Ishikawa (cell line): ENCODE measurements at regions not wholly inside any gene's neighbourhood (a gene's known extent, or its start where the extent isn't known, plus 50 kb on each side); places are given as distances from the start of the nearest gene placed in this dataset.

Experiments
- EGR1 ChIP-seq: IDR thresholded peaks from 2 replicates; pipeline ENCODE4 v1.6.1; 2012
- FOXM1 ChIP-seq: IDR thresholded peaks from 2 replicates; pipeline ENCODE4 v1.6.1; 2012; ENCODE audit warnings: low read depth, borderline replicate concordance
- TCF12 ChIP-seq: IDR thresholded peaks from 2 replicates; pipeline ENCODE4 v1.6.1; 2012; ENCODE audit warnings: low read depth

DNA sequence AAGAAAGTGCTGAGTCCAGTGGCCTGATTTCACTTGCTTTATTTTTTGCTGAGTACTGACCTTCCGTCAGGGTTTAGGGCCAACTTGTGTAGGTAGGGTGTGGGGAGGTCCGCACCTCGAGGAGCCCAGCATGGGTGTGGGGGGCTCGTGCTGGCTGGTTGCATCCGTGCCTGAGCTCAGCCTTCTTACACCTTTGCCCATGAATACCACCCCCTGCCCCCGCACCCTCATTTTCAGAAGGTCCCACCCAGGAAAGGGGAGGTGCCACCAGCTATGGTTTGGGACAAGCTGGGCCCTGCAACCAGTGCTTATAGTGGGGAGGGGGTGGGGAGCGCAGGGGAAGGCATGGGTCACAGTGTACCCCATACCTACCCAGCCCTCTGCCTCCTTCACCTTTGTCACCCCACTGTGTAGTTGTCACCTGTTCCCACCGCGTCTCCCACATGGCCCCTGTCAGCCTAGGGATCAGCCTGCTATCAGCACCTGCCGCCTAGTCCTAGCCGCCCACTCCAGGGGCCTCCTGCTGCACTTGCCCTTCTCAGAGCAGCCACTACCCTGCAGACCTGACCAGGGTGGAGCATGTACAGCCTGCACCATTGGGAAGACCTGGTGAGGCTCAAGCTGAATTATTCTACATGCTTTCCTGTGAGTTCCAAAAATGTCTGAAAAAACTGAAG lies 146.2 kb upstream of the RET start:
- TF ChIP-seq EGR1 (no peak), FOXM1 (no peak), TCF12 (no peak)
